ENCODE measurements at regions not wholly inside any gene's neighbourhood (a gene's known extent, or its start where the extent isn't known, plus 50 kb on each side); places are given as distances from the start of the nearest gene placed in this dataset.

- Histone ChIP-seq H3K9me2 (replicated peaks; ENCODE audit: insufficient read depth, low read length) (no peaks in the 10 kb centered on the region), H3K9me3 (ENCODE audit: low read length) (peaks cover 5% of the 10 kb centered on the region; the same call in 1 of the 2 replicates), H3K4me3 (ENCODE audit: low read length) (no peak overlapping the region), H3K27me3 (ENCODE audit: low read length) (no peaks in the 10 kb centered on the region), H3K27ac (ENCODE audit: low read length) (no peak overlapping the region), H2AFZ (ENCODE audit: low read length) (no peak overlapping the region), H3K79me2 (ENCODE audit: low read length) (no peaks in the 10 kb centered on the region), H3K4me1 (ENCODE audit: low read length) (no peaks in the 10 kb centered on the region), H3K9ac (ENCODE audit: low read length) (no peak overlapping the region), H3K36me3 (ENCODE audit: insufficient read depth, low read length) (no peaks in the 10 kb centered on the region), H3K4me2 (ENCODE audit: low read depth, low read length, poor library complexity, severe bottlenecking) (no peak overlapping the region), H4K20me1 (ENCODE audit: insufficient read depth, low read depth, low read length) (no peaks in the 10 kb centered on the region)
- DNase-seq = no peak
Measured at GRCh38 chr16:51624080-51624775, 473.2 kb upstream of the SALL1 start.

GRCh38 chr16:51621610-51622009 lies 470.5 kb upstream of the SALL1 start:
- no peak for DNase-seq
- H3K79me2 ChIP-seq (ENCODE audit: low read length) = no peaks in the 10 kb centered on the region
- no peak overlapping the region for H3K27ac ChIP-seq (ENCODE audit: low read length)
- H3K9me2 ChIP-seq (replicated peaks; ENCODE audit: insufficient read depth, low read length) = no peaks in the 10 kb centered on the region
- no peak overlapping the region for H3K4me2 ChIP-seq (ENCODE audit: low read depth, low read length, poor library complexity, severe bottlenecking)
- H2AFZ ChIP-seq (ENCODE audit: low read length) = no peak overlapping the region
- no peaks in the 10 kb centered on the region for H3K27me3 ChIP-seq (ENCODE audit: low read length)
- H3K36me3 ChIP-seq (ENCODE audit: insufficient read depth, low read length) = no peaks in the 10 kb centered on the region
- H3K4me3 ChIP-seq (ENCODE audit: low read length) = no peak overlapping the region
- H3K9ac ChIP-seq (ENCODE audit: low read length) = no peak overlapping the region
- peaks cover 5% of the 10 kb centered on the region; the same call in 1 of the 2 replicates for H3K9me3 ChIP-seq (ENCODE audit: low read length)
- H4K20me1 ChIP-seq (ENCODE audit: insufficient read depth, low read depth, low read length) = no peaks in the 10 kb centered on the region
- no peaks in the 10 kb centered on the region for H3K4me1 ChIP-seq (ENCODE audit: low read length)

- H3K79me2 ChIP-seq (ENCODE audit: low read length) = no peaks in the 10 kb centered on the region
- no peak overlapping the region for H3K4me3 ChIP-seq (ENCODE audit: low read length)
- H3K9me3 ChIP-seq (ENCODE audit: low read length) = peaks cover 2% of the 10 kb centered on the region; the same call in 1 of the 2 replicates
- H3K36me3 ChIP-seq (ENCODE audit: insufficient read depth, low read length) = no peaks in the 10 kb centered on the region
- no peak overlapping the region for H3K4me2 ChIP-seq (ENCODE audit: low read depth, low read length, poor library complexity, severe bottlenecking)
- no peaks in the 10 kb centered on the region for H3K4me1 ChIP-seq (ENCODE audit: low read length)
- no peaks in the 10 kb centered on the region for H3K27me3 ChIP-seq (ENCODE audit: low read length)
- H2AFZ ChIP-seq (ENCODE audit: low read length) = no peak overlapping the region
- H3K27ac ChIP-seq (ENCODE audit: low read length) = no peak overlapping the region
- no peaks in the 10 kb centered on the region for H4K20me1 ChIP-seq (ENCODE audit: insufficient read depth, low read depth, low read length)
- no peak overlapping the region for H3K9ac ChIP-seq (ENCODE audit: low read length)
- no peaks in the 10 kb centered on the region for H3K9me2 ChIP-seq (replicated peaks; ENCODE audit: insufficient read depth, low read length)
- DNase-seq = no peak
Measured at GRCh38 chr16:51615141-51615540, 464.1 kb upstream of the SALL1 start.

GRCh38 chr16:51607201-51607651 lies 456.2 kb upstream of the SALL1 start:
- Histone ChIP-seq H2AFZ (ENCODE audit: low read length) (no peak overlapping the region), H3K9ac (ENCODE audit: low read length) (no peak overlapping the region), H3K27ac (ENCODE audit: low read length) (no peak overlapping the region), H3K79me2 (ENCODE audit: low read length) (no peaks in the 10 kb centered on the region), H3K4me3 (ENCODE audit: low read length) (no peak overlapping the region), H3K9me2 (replicated peaks; ENCODE audit: insufficient read depth, low read length) (no peaks in the 10 kb centered on the region), H3K9me3 (ENCODE audit: low read length) (0 out of 2 replicates have a peak, but pooled peaks cover 5% of the 10 kb centered on the region), H3K27me3 (ENCODE audit: low read length) (no peaks in the 10 kb centered on the region), H3K4me1 (ENCODE audit: low read length) (no peaks in the 10 kb centered on the region), H3K4me2 (ENCODE audit: low read depth, low read length, poor library complexity, severe bottlenecking) (no peak overlapping the region), H3K36me3 (ENCODE audit: insufficient read depth, low read length) (no peaks in the 10 kb centered on the region), H4K20me1 (ENCODE audit: insufficient read depth, low read depth, low read length) (no peaks in the 10 kb centered on the region)
- no peak for DNase-seq

- no peaks in the 10 kb centered on the region for H4K20me1 ChIP-seq (ENCODE audit: insufficient read depth, low read depth, low read length)
- no peaks in the 10 kb centered on the region for H3K4me1 ChIP-seq (ENCODE audit: low read length)
- no peak overlapping the region for H3K4me3 ChIP-seq (ENCODE audit: low read length)
- H3K9ac ChIP-seq (ENCODE audit: low read length) = no peak overlapping the region
- H3K9me3 ChIP-seq (ENCODE audit: low read length) = no peaks in the 10 kb centered on the region; the same call in 1 of the 2 replicates
- no peak for DNase-seq
- no peak overlapping the region for H3K4me2 ChIP-seq (ENCODE audit: low read depth, low read length, poor library complexity, severe bottlenecking)
- no peak overlapping the region for H3K27ac ChIP-seq (ENCODE audit: low read length)
- H3K27me3 ChIP-seq (ENCODE audit: low read length) = no peaks in the 10 kb centered on the region
- H3K79me2 ChIP-seq (ENCODE audit: low read length) = no peaks in the 10 kb centered on the region
- H2AFZ ChIP-seq (ENCODE audit: low read length) = no peak overlapping the region
- H3K36me3 ChIP-seq (ENCODE audit: insufficient read depth, low read length) = no peaks in the 10 kb centered on the region
- H3K9me2 ChIP-seq (replicated peaks; ENCODE audit: insufficient read depth, low read length) = no peaks in the 10 kb centered on the region
Measured at GRCh38 chr16:51596247-51596646, 445.2 kb upstream of the SALL1 start.

GRCh38 chr16:51592535-51593300 lies 441.6 kb upstream of the SALL1 start:
- H2AFZ ChIP-seq (ENCODE audit: low read length) = no peak overlapping the region
- H3K79me2 ChIP-seq (ENCODE audit: low read length) = no peaks in the 10 kb centered on the region
- no peaks in the 10 kb centered on the region for H3K36me3 ChIP-seq (ENCODE audit: insufficient read depth, low read length)
- H3K4me1 ChIP-seq (ENCODE audit: low read length) = no peaks in the 10 kb centered on the region
- no peak overlapping the region for H3K4me3 ChIP-seq (ENCODE audit: low read length)
- no peaks in the 10 kb centered on the region for H3K27me3 ChIP-seq (ENCODE audit: low read length)
- no peak for DNase-seq
- no peaks in the 10 kb centered on the region for H3K9me2 ChIP-seq (replicated peaks; ENCODE audit: insufficient read depth, low read length)
- no peak overlapping the region for H3K9ac ChIP-seq (ENCODE audit: low read length)
- no peak overlapping the region for H3K27ac ChIP-seq (ENCODE audit: low read length)
- no peaks in the 10 kb centered on the region for H3K9me3 ChIP-seq (ENCODE audit: low read length)
- no peaks in the 10 kb centered on the region for H4K20me1 ChIP-seq (ENCODE audit: insufficient read depth, low read depth, low read length)
- no peak overlapping the region for H3K4me2 ChIP-seq (ENCODE audit: low read depth, low read length, poor library complexity, severe bottlenecking)

DNA sequence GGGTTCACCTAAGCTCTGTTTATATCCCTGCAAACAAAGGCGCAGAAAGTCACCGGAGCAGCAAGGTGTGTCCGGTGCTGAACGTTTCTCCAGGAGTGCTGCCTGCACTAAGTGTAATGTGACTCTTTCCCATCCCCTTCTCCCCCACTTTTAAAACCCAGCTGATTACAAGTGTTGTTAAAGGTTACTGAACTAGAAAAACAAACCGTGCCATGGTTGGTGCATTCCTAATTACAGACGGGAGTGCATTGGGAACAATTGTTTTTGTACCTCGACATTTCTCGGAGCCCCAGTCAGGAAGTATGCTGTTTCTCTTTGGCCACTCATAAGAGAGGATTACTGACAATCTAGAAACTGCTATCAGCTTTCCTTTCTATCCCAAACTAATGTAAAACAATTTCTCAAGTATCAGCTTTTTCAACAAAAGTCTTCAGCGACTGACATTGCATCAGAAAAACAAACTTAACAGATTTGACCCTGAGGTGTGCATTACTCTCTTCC lies 441.0 kb upstream of the SALL1 start:
- no peak for DNase-seq
- Histone ChIP-seq H3K4me1 (ENCODE audit: low read length) (no peaks in the 10 kb centered on the region), H3K27me3 (ENCODE audit: low read length) (no peaks in the 10 kb centered on the region), H3K9me3 (ENCODE audit: low read length) (no peaks in the 10 kb centered on the region), H4K20me1 (ENCODE audit: insufficient read depth, low read depth, low read length) (no peaks in the 10 kb centered on the region), H3K27ac (ENCODE audit: low read length) (no peak overlapping the region), H3K36me3 (ENCODE audit: insufficient read depth, low read length) (no peaks in the 10 kb centered on the region), H2AFZ (ENCODE audit: low read length) (no peak overlapping the region), H3K4me2 (ENCODE audit: low read depth, low read length, poor library complexity, severe bottlenecking) (no peak overlapping the region), H3K79me2 (ENCODE audit: low read length) (no peaks in the 10 kb centered on the region), H3K4me3 (ENCODE audit: low read length) (no peak overlapping the region), H3K9me2 (replicated peaks; ENCODE audit: insufficient read depth, low read length) (no peaks in the 10 kb centered on the region), H3K9ac (ENCODE audit: low read length) (no peak overlapping the region)

DNA sequence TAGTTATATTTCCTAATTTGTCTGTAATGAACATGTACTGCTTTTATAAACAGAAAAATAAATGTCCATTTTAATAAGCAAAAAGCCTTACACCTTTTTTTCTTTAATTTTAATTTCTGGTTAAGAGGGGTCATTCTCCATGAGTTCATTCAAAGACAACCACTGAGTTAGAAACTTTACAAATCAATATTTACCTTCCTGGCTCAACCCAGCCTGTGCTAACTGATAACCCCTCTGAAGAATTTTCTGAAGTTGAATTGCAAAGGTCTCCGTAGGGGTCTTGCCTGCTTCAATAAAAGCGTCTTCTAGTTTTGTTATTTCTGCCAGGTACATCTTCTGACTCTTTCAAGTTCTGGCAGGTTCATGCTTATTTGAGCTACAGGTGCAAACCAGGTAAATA lies 440.4 kb upstream of the SALL1 start:
- Histone ChIP-seq H2AFZ (ENCODE audit: low read length) (no peak overlapping the region), H4K20me1 (ENCODE audit: insufficient read depth, low read depth, low read length) (no peaks in the 10 kb centered on the region), H3K9me3 (ENCODE audit: low read length) (no peaks in the 10 kb centered on the region), H3K4me1 (ENCODE audit: low read length) (no peaks in the 10 kb centered on the region), H3K79me2 (ENCODE audit: low read length) (no peaks in the 10 kb centered on the region), H3K4me3 (ENCODE audit: low read length) (no peak overlapping the region), H3K9ac (ENCODE audit: low read length) (no peak overlapping the region), H3K4me2 (ENCODE audit: low read depth, low read length, poor library complexity, severe bottlenecking) (no peak overlapping the region), H3K9me2 (replicated peaks; ENCODE audit: insufficient read depth, low read length) (no peaks in the 10 kb centered on the region), H3K36me3 (ENCODE audit: insufficient read depth, low read length) (no peaks in the 10 kb centered on the region), H3K27me3 (ENCODE audit: low read length) (no peaks in the 10 kb centered on the region), H3K27ac (ENCODE audit: low read length) (no peak overlapping the region)
- no peak for DNase-seq

Measured in Karpas-422 (cell line).